ENCODE measurements at regions not wholly inside any gene's neighbourhood (a gene's known extent, or its start where the extent isn't known, plus 50 kb on each side); places are given as distances from the start of the nearest gene placed in this dataset.

- H3K36me3 ChIP-seq = no peaks in the 10 kb centered on the region
- H3K27ac ChIP-seq = no peak overlapping the region
- H3K27me3 ChIP-seq = no peaks in the 10 kb centered on the region
- no peak for TF ChIP-seq CTCF (IDR thresholded peaks at IDR 0.05)
- H3K4me3 ChIP-seq = no peak overlapping the region
- H3K4me1 ChIP-seq = no peaks in the 10 kb centered on the region
- DNase-seq (no peak), ATAC-seq (no peak)
- no peaks in the 10 kb centered on the region for H3K9me3 ChIP-seq
- intact Hi-C loops (cut with DNase I) = no loop called here
These were observed 996.2 kb downstream of the ADGRL3 start for GRCh38 chr4:62196338-62196737.

DNA sequence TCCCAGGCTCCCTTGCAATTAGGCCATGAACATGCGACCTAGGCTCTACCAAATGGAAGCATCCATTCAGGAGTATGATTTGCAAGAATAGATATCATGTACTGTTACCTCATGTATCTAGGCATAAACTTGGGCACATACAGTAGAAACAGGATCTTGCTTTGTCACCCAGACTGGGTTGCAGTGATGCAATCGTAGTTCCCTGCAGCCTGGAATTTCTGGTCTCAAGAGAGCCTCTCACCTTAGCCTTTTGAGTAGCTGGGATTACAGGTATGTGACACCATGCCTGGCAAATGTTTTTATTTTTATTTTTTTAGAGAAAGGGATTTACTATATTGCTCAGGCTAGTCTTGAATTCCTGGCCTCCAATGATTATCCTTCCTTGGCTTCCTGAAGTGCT lies 994.2 kb downstream of the ADGRL3 start:
- no peaks in the 10 kb centered on the region for H3K9me3 ChIP-seq
- intact Hi-C loops (cut with DNase I) = no loop called here
- no peak for DNase-seq
- no peak for ATAC-seq
- no peaks in the 10 kb centered on the region for H3K36me3 ChIP-seq
- TF ChIP-seq CTCF (IDR thresholded peaks at IDR 0.05) = no peak
- H3K27ac ChIP-seq = no peak overlapping the region
- no peaks in the 10 kb centered on the region for H3K4me1 ChIP-seq
- H3K27me3 ChIP-seq = no peaks in the 10 kb centered on the region
- H3K4me3 ChIP-seq = no peak overlapping the region

DNA sequence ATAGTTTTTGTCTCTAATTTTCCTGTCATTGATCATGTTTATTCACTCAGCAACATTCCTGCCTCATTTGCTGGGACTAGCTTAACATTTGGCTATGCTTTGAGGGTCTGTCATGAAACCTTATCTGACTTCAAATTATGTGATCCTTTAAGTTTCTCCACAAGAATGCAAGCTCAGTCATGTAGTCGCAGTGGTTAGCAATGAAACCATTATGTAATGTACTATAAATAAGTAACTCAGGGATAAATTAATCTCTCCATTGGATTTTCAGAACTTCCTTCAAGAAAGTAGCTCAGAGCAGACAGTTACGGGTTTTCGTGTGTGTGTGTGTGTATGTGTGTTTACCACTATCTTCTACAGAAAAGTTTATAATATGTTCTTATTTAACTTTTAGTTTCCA lies 993.6 kb downstream of the ADGRL3 start:
- no peaks in the 10 kb centered on the region for H3K27me3 ChIP-seq
- DNase-seq (peak in 1 of 4 donors; percentile 10), ATAC-seq (no peak)
- no peaks in the 10 kb centered on the region for H3K9me3 ChIP-seq
- no peak for TF ChIP-seq CTCF (IDR thresholded peaks at IDR 0.05)
- H3K27ac ChIP-seq = no peak overlapping the region
- no peaks in the 10 kb centered on the region for H3K36me3 ChIP-seq
- H3K4me3 ChIP-seq = no peak overlapping the region
- no peaks in the 10 kb centered on the region for H3K4me1 ChIP-seq
- intact Hi-C loops (cut with DNase I) = no loop called here

DNA sequence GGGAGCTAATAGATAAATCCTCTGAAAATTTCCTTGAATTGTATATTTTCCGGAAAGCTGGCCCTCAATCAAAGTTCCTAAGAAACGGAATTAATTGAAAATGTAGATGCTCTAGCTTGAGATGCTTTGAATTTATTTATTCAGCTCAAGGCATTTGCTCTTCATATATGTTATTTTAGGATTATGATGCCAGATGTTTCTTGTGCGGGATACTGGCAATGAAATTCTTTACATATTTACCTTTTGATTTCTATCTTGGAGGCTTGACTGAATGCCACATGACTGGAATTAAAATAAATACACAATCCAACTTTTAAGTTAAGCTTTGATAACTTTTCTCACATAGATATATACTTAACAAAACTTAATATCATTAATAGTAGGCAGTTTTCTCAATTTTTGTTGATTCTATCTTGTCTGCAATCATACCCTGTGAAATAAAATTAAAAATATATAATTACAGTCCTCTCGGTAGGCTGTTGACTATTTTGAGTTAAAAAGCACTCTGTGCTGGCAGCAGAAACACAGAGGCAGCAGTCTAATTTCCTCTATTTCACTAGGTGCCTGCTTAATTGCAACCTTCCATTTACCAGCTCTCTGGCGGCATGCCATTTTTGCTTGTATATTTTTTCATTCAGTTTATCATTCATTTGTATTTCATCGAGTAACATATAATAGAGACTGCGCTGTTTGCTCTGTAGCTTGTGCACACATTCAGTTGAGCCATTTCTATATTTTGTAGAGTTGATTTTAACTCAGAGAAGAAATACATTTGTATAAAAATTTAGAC lies 991.5 kb downstream of the ADGRL3 start:
- Histone ChIP-seq H3K4me1 (no peaks in the 10 kb centered on the region), H3K36me3 (no peaks in the 10 kb centered on the region), H3K9me3 (peaks cover 0 to 2% of the 10 kb centered on the region in 2 donors), H3K27ac (no peak overlapping the region), H3K4me3 (no peak overlapping the region), H3K27me3 (no peaks in the 10 kb centered on the region)
- no peak for TF ChIP-seq CTCF (IDR thresholded peaks at IDR 0.05)
- DNase-seq = no peak
- ATAC-seq = no peak
- intact Hi-C loops (cut with DNase I) = no loop called here

- intact Hi-C loops (cut with DNase I) = no loop called here
- no peaks in the 10 kb centered on the region for H3K27me3 ChIP-seq
- ATAC-seq (no peak), DNase-seq (no peak)
- TF ChIP-seq CTCF (IDR thresholded peaks at IDR 0.05) = no peak
- H3K9me3 ChIP-seq = no peaks in the 10 kb centered on the region
- H3K4me1 ChIP-seq = no peaks in the 10 kb centered on the region
- H3K4me3 ChIP-seq = no peak overlapping the region
- no peaks in the 10 kb centered on the region for H3K36me3 ChIP-seq
- H3K27ac ChIP-seq = no peak overlapping the region
These were observed 970.1 kb downstream of the ADGRL3 start for GRCh38 chr4:62170235-62170634.
